ENCODE measurements at regions not wholly inside any gene's neighbourhood (a gene's known extent, or its start where the extent isn't known, plus 50 kb on each side); places are given as distances from the start of the nearest gene placed in this dataset.

GRCh38 chr3:64936556-64936955 is 248.8 kb upstream of the ADAMTS9 start:
- DNase-seq: no peak

- no peak for DNase-seq
Measured at GRCh38 chr3:64935971-64936370, 248.2 kb upstream of the ADAMTS9 start.

GRCh38 chr3:64932666-64933342 is 245.0 kb upstream of the ADAMTS9 start:
- no peak for DNase-seq

GRCh38 chr3:64932016-64932518 is 244.3 kb upstream of the ADAMTS9 start:
- no peak for DNase-seq

GRCh38 chr3:64930891-64931290 is 243.1 kb upstream of the ADAMTS9 start:
- no peak for DNase-seq

- no peak for DNase-seq
Measured at GRCh38 chr3:64928683-64929082, 240.9 kb upstream of the ADAMTS9 start.

- no peak for DNase-seq
Measured at GRCh38 chr3:64927689-64928088, 239.9 kb upstream of the ADAMTS9 start.

- no peak for DNase-seq
Measured at GRCh38 chr3:64925575-64925974, 237.8 kb upstream of the ADAMTS9 start.

- no peak for DNase-seq
Measured at GRCh38 chr3:64924961-64925360, 237.2 kb upstream of the ADAMTS9 start.

GRCh38 chr3:64922213-64922612 is 234.4 kb upstream of the ADAMTS9 start:
- DNase-seq: no peak

- DNase-seq: no peak
Measured at GRCh38 chr3:64921281-64922065, 233.7 kb upstream of the ADAMTS9 start.

GRCh38 chr3:64919934-64920333 is 232.1 kb upstream of the ADAMTS9 start:
- DNase-seq: no peak

- DNase-seq: no peak
Measured at GRCh38 chr3:64918989-64919388, 231.2 kb upstream of the ADAMTS9 start.

GRCh38 chr3:64917914-64918453 is 230.2 kb upstream of the ADAMTS9 start:
- DNase-seq: no peak

- DNase-seq: no peak
Measured at GRCh38 chr3:64916937-64917336, 229.1 kb upstream of the ADAMTS9 start.

- DNase-seq: no peak
Measured at GRCh38 chr3:64916192-64916798, 228.5 kb upstream of the ADAMTS9 start.

GRCh38 chr3:64915778-64916177 is 228.0 kb upstream of the ADAMTS9 start:
- DNase-seq: no peak

GRCh38 chr3:64913515-64913914 is 225.7 kb upstream of the ADAMTS9 start:
- no peak for DNase-seq

GRCh38 chr3:64911138-64911537 is 223.3 kb upstream of the ADAMTS9 start:
- DNase-seq: no peak

GRCh38 chr3:64909757-64910467 is 222.1 kb upstream of the ADAMTS9 start:
- DNase-seq: no peak

- no peak for DNase-seq
Measured at GRCh38 chr3:64909011-64909410, 221.2 kb upstream of the ADAMTS9 start.

- DNase-seq: no peak
Measured at GRCh38 chr3:64908251-64908685, 220.5 kb upstream of the ADAMTS9 start.

GRCh38 chr3:64905906-64906410 is 218.2 kb upstream of the ADAMTS9 start:
- no peak for DNase-seq

All from NCI-H1092 (cell line).